Thyroid gland (tissue), 4 donors: ENCODE measurements at regions not wholly inside any gene's neighbourhood (a gene's known extent, or its start where the extent isn't known, plus 50 kb on each side); places are given as distances from the start of the nearest gene placed in this dataset.

ENCODE experiments used
- CTCF ChIP-seq, 6 experiments: fragments of 200-600 bp in 3 of 6; fragments of 450-650 bp in 3 of 6; sonication (generic) in 3 of 6; IDR thresholded peaks; one replicate each; pipeline ENCODE4 v1.5.1; 2016 to 2019; ENCODE audit warnings: antibody characterized with exemption in 6 of 6, mild to moderate bottlenecking in 2 of 6, inconsistent platforms in 1 of 6, moderate library complexity in 1 of 6
- POLR2A ChIP-seq, 2 donors: fragments of 450-650 bp; IDR thresholded peaks; one replicate each; pipeline ENCODE4 v1.6.1; 2017; ENCODE audit warnings: antibody characterized with exemption in 2 of 2, mild to moderate bottlenecking in 2 of 2, moderate library complexity in 1 of 2

GRCh38 chr11:19598456-19598855 lies 114.2 kb upstream of the NAV2 start:
- TF ChIP-seq POLR2A (IDR thresholded peaks at IDR 0.05) (no peak), CTCF (IDR thresholded peaks at IDR 0.05) (no peak)
